ENCODE measurements at regions not wholly inside any gene's neighbourhood (a gene's known extent, or its start where the extent isn't known, plus 50 kb on each side); places are given as distances from the start of the nearest gene placed in this dataset.

- TF ChIP-seq CREB1 (CRISPR knock-in tag; IDR thresholded peaks at IDR 0.05; ENCODE audit: low read depth) (no peak), NANOG (IDR thresholded peaks at IDR 0.05; ENCODE audit: borderline replicate concordance) (no peak), ETS1 (IDR thresholded peaks at IDR 0.05) (no peak), POLR2AphosphoS5 (IDR thresholded peaks at IDR 0.05; ENCODE audit: low read depth) (no peak)
These were observed 210.0 kb downstream of the SPANXN3 start (continued) for GRCh38 chrX:143306991-143307937.

- ATAC-seq (no peak), DNase-seq (ENCODE audit: low spot score) (no peak)
- Histone ChIP-seq H3F3A (replicated peaks; ENCODE audit: low read depth) (no peaks in the 10 kb centered on the region), H3K9me2 (ENCODE audit: insufficient read depth) (no peaks in the 10 kb centered on the region), H3K27ac (ENCODE audit: low read depth) (no peak overlapping the region), H3K4me2 (no peak overlapping the region), H3K79me2 (replicated peaks; ENCODE audit: insufficient read depth) (no peaks in the 10 kb centered on the region), H2AFZ (no peak overlapping the region), H3K36me3 (ENCODE audit: insufficient read depth) (no peaks in the 10 kb centered on the region), H4K20me1 (replicated peaks; ENCODE audit: insufficient read depth) (no peaks in the 10 kb centered on the region), H3K27me3 (ENCODE audit: insufficient read depth) (no peaks in the 10 kb centered on the region), H3K4me1 (ENCODE audit: insufficient read depth) (no peaks in the 10 kb centered on the region), H3K4me3 (no peak overlapping the region)
- Mint-ChIP-seq H3K9me3 (no peaks in the 10 kb centered on the region; the same call in 2 of the 3 replicates), H3K27ac (no peak overlapping the region), H3K36me3 (ENCODE audit: low read depth) (no peaks in the 10 kb centered on the region; the same call in 2 of the 3 replicates), H3K4me3 (no peak overlapping the region), H3K27me3 (ENCODE audit: insufficient read depth, low read depth, poor library complexity) (peaks cover 2% of the 10 kb centered on the region), H3K4me1 (peaks cover 5% of the 10 kb centered on the region)
- TF ChIP-seq ETS1 (IDR thresholded peaks at IDR 0.05): no peak
- TF ChIP-seq ZNF114 (CRISPR knock-in tag; IDR thresholded peaks at IDR 0.05): no peak
- no peak for TF ChIP-seq STAT1 (IDR thresholded peaks at IDR 0.05; ENCODE audit: unreplicated experiment)
- no peak for TF ChIP-seq ZNF331 (CRISPR knock-in tag; IDR thresholded peaks at IDR 0.05; ENCODE audit: low read depth)
- no peak for TF ChIP-seq JUNB (IDR thresholded peaks at IDR 0.05; ENCODE audit: unreplicated experiment)
- no peak for TF ChIP-seq REST (IDR thresholded peaks at IDR 0.05; ENCODE audit: unreplicated experiment)
- no peak for TF ChIP-seq ZNF462 (CRISPR knock-in tag; IDR thresholded peaks at IDR 0.05)
- no peak for TF ChIP-seq EZH2phosphoT487 (IDR thresholded peaks at IDR 0.05; ENCODE audit: unreplicated experiment)
- no peak for TF ChIP-seq EZH2 (IDR thresholded peaks at IDR 0.05; ENCODE audit: low read depth, unreplicated experiment)
- TF ChIP-seq NANOG (IDR thresholded peaks at IDR 0.05; ENCODE audit: borderline replicate concordance): no peak
- no peak for TF ChIP-seq POLR2AphosphoS5 (IDR thresholded peaks at IDR 0.05; ENCODE audit: low read depth)
- no peak for TF ChIP-seq CREB1 (CRISPR knock-in tag; IDR thresholded peaks at IDR 0.05; ENCODE audit: low read depth)
These were observed 212.8 kb downstream of the SPANXN3 start for GRCh38 chrX:143304518-143304917.

Data from GM23338 (cell line).